NT2/D1 (cell line): ENCODE measurements at regions not wholly inside any gene's neighbourhood (a gene's known extent, or its start where the extent isn't known, plus 50 kb on each side); places are given as distances from the start of the nearest gene placed in this dataset.

Source experiments
- SUZ12 ChIP-seq: IDR thresholded peaks from 2 replicates; pipeline ENCODE4 v1.6.1; 2011; ENCODE audit not compliant: insufficient read length, insufficient read depth; ENCODE audit errors: extremely low read depth
- YY1 ChIP-seq: IDR thresholded peaks from 2 replicates; pipeline ENCODE4 v1.6.1; 2011; ENCODE audit not compliant: insufficient read length, insufficient read depth
- ZNF274 ChIP-seq: IDR thresholded peaks from 2 replicates; pipeline ENCODE4 v1.6.1; 2011; ENCODE audit warnings: mild to moderate bottlenecking, low read depth, low read length

DNA sequence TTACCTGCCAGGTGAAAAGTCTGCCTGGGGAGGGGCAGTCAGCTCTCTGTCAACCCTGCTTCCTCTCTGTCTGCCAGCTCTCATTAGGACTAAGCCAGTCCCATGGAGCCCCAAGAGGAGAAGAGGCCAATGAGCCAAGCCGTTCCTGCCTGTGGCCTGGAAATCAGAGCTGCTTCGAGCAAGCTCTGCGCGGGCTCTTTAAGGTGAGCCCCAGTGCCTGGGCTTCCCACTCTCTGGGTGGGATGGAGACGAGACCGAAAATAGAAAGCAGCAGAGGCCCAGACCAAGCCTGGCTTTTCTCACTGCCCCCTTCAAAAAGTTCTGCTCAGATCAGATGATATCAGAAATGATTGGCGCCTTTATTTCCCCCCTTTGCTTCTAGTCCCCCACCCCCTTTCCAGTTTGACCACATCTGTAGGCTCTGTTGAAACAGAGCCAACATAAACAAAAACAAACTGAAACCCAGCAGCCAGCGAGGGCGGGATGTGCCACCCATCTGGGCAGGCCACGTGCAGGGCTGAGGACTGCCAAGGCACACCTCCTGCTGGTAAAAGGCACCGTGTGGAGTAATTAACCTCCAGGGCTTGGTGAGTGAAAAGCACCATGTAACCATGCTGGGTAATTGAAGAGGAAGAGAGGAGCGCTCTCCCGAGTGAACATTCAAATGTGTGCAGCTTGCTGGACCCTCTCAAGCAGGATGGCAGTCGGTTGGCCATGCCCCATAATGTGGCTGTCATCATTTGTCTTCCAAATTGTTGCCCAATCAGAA lies 471.0 kb upstream of the PROK2 start:
- no peak for TF ChIP-seq SUZ12
- TF ChIP-seq YY1 = no peak
- TF ChIP-seq ZNF274 = no peak
